Lower leg skin (tissue), 3 donors: ENCODE measurements at regions not wholly inside any gene's neighbourhood (a gene's known extent, or its start where the extent isn't known, plus 50 kb on each side); places are given as distances from the start of the nearest gene placed in this dataset.

Experiments
- CTCF ChIP-seq, 3 donors: fragments of 450-650 bp; IDR thresholded peaks; one replicate each; pipeline ENCODE4 v1.5.1; 2016; ENCODE audit warnings: antibody characterized with exemption in 3 of 3, mild to moderate bottlenecking in 3 of 3, moderate library complexity in 2 of 3
- POLR2A ChIP-seq, 2 donors: fragments of 450-650 bp; IDR thresholded peaks; one replicate each; pipeline ENCODE4 v1.6.1; 2016 to 2017; ENCODE audit warnings: antibody characterized with exemption in 2 of 2, mild to moderate bottlenecking in 1 of 2, moderate library complexity in 1 of 2

GRCh38 chr16:27720731-27721530 is 171.0 kb downstream of the KATNIP start:
- TF ChIP-seq CTCF (IDR thresholded peaks at IDR 0.05), result no peak
- no peak for TF ChIP-seq POLR2A (IDR thresholded peaks at IDR 0.05)
